ENCODE measurements at regions not wholly inside any gene's neighbourhood (a gene's known extent, or its start where the extent isn't known, plus 50 kb on each side); places are given as distances from the start of the nearest gene placed in this dataset.

- TF ChIP-seq YY1 (IDR thresholded peaks at IDR 0.05; ENCODE audit: low read depth) (no peak), TAF1 (IDR thresholded peaks at IDR 0.05; ENCODE audit: low read depth) (no peak)
Observed at GRCh38 chr4:71677568-71677967, 106.3 kb downstream of the GC start.
